ENCODE measurements at regions not wholly inside any gene's neighbourhood (a gene's known extent, or its start where the extent isn't known, plus 50 kb on each side); places are given as distances from the start of the nearest gene placed in this dataset.
"Not testable (repeated sequence)": the region's sequence is repeated elsewhere in the genome, so short reads cannot be mapped to it uniquely, and the experiment has no call there.

DNA sequence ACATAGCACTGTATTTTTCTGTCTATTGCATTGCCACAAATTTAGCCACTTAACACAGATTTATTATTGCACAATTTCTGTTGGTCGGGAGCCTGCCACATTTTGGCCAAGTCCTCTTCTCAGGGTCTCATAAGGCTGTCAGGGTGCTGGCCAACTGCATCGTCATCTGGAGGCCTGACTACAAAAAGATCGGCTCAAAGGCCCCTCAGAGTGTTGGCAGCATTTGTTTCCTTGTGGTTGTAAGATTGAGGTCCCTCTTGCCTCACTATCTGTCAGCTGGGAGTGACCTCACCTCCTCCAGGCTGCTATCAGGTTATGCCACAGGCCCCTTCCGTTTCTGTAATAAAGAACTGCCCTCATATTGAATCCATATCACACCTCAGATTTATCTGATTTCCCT lies 67.3 kb upstream of the BDP1 start:
- H3K27me3 Mint-ChIP-seq (ENCODE audit: insufficient read depth, unreplicated experiment); H3K36me3 ChIP-seq (ENCODE audit: control insufficient read depth, insufficient read depth, low read length); H3K9me3 ChIP-seq; H3K4me1 Mint-ChIP-seq (ENCODE audit: low read depth, unreplicated experiment); H3K4me3 ChIP-seq (ENCODE audit: low read depth, low read length); H3K36me3 Mint-ChIP-seq (ENCODE audit: insufficient read depth, unreplicated experiment); H3K4me1 ChIP-seq; H3K4me3 Mint-ChIP-seq (ENCODE audit: unreplicated experiment); BruUV-seq (replicated peaks); H3K9me3 Mint-ChIP-seq (ENCODE audit: unreplicated experiment); intact Hi-C loops (cut with micrococcal nuclease; ENCODE audit: unreplicated experiment); DNase-seq; H3K27me3 ChIP-seq (replicated peaks; ENCODE audit: control insufficient read depth, insufficient read depth, low read length); H3K27ac Mint-ChIP-seq (ENCODE audit: unreplicated experiment); CTCF ChIA-PET; POLR2A ChIA-PET: not testable (repeated sequence)

DNA sequence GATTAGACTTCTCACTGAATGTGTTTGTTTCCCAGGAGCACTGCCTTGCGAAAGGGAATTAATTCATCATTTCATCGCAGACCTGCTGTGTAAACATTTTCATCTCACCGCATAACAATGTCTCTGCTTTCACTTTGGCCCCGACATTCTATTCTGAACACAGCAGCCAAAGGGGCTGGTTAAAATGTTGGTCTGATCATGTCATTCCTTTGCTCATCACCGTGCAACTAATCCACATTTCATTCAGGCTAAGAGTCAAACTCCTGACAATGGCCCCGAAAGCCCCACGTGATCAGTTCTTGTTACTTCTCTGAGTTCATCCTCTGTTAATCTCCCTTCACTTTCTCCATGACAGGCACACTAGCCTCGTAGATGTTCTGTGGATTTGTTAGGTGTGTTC lies 57.1 kb upstream of the BDP1 start:
- H3K4me1 ChIP-seq; BruUV-seq (replicated peaks); H3K36me3 ChIP-seq (ENCODE audit: control insufficient read depth, insufficient read depth, low read length); POLR2A ChIA-PET; H3K4me3 ChIP-seq (ENCODE audit: low read depth, low read length); DNase-seq; H3K27me3 ChIP-seq (replicated peaks; ENCODE audit: control insufficient read depth, insufficient read depth, low read length); CTCF ChIA-PET; H3K36me3 Mint-ChIP-seq (ENCODE audit: insufficient read depth, unreplicated experiment); H3K9me3 Mint-ChIP-seq (ENCODE audit: unreplicated experiment); intact Hi-C loops (cut with micrococcal nuclease; ENCODE audit: unreplicated experiment); H3K27ac Mint-ChIP-seq (ENCODE audit: unreplicated experiment); H3K9me3 ChIP-seq; H3K4me1 Mint-ChIP-seq (ENCODE audit: low read depth, unreplicated experiment): not testable (repeated sequence)
- Mint-ChIP-seq H3K27me3 (ENCODE audit: insufficient read depth, unreplicated experiment) (peaks cover 11% of the 10 kb centered on the region), H3K4me3 (ENCODE audit: unreplicated experiment) (peak overlapping the region; percentile 4)

DNA sequence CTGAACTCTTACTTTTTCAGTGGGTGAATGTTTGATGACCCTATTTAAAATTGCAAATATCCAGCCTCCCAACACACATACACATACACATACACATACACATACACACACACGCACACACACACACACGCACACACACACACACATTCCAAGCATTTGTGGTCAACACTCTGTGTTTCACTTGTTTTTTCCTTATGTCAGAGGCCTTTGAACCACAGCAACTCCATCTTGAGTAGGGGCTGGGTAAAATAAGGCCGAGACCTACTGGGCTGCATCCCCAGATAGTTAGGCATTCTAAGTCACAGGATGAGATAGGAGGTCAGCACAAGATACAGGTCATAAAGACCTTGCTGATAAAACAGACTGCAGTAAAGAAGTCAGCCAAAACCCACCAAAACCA lies 56.6 kb upstream of the BDP1 start:
- H3K27me3 ChIP-seq (replicated peaks; ENCODE audit: control insufficient read depth, insufficient read depth, low read length); POLR2A ChIA-PET; H3K36me3 ChIP-seq (ENCODE audit: control insufficient read depth, insufficient read depth, low read length); DNase-seq; H3K36me3 Mint-ChIP-seq (ENCODE audit: insufficient read depth, unreplicated experiment); H3K27ac Mint-ChIP-seq (ENCODE audit: unreplicated experiment); CTCF ChIA-PET; H3K9me3 Mint-ChIP-seq (ENCODE audit: unreplicated experiment); H3K4me3 ChIP-seq (ENCODE audit: low read depth, low read length); H3K4me1 ChIP-seq; H3K9me3 ChIP-seq; BruUV-seq (replicated peaks); H3K4me1 Mint-ChIP-seq (ENCODE audit: low read depth, unreplicated experiment); intact Hi-C loops (cut with micrococcal nuclease; ENCODE audit: unreplicated experiment): not testable (repeated sequence)
- H3K27me3 Mint-ChIP-seq (ENCODE audit: insufficient read depth, unreplicated experiment): peaks cover 11% of the 10 kb centered on the region
- peak overlapping the region; percentile 4 for H3K4me3 Mint-ChIP-seq (ENCODE audit: unreplicated experiment)

DNA sequence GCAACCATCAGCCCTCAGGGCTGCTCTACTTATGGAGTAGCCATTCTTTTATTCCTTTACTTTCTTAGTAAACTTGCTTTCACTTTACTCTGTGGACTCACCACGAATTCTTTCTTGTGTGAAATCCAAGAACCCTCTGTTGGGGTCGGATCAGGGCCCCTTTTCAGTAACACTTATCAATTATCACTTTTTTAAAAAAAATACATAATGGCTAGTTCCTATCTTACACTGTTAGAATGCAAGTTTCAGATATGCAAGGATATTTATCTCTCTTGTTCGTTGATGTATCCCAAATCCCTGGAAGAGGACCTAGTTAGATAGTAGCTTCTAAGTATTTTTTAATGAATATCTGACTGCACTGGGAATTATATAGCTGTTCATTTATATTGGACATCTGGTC lies 56.0 kb upstream of the BDP1 start:
- H3K4me3 ChIP-seq (ENCODE audit: low read depth, low read length); H3K4me1 Mint-ChIP-seq (ENCODE audit: low read depth, unreplicated experiment); POLR2A ChIA-PET; H3K9me3 ChIP-seq; H3K27me3 ChIP-seq (replicated peaks; ENCODE audit: control insufficient read depth, insufficient read depth, low read length); CTCF ChIA-PET; H3K9me3 Mint-ChIP-seq (ENCODE audit: unreplicated experiment); H3K4me1 ChIP-seq; H3K36me3 Mint-ChIP-seq (ENCODE audit: insufficient read depth, unreplicated experiment); H3K27ac Mint-ChIP-seq (ENCODE audit: unreplicated experiment); DNase-seq; BruUV-seq (replicated peaks); H3K4me3 Mint-ChIP-seq (ENCODE audit: unreplicated experiment); intact Hi-C loops (cut with micrococcal nuclease; ENCODE audit: unreplicated experiment); H3K36me3 ChIP-seq (ENCODE audit: control insufficient read depth, insufficient read depth, low read length): not testable (repeated sequence)
- H3K27me3 Mint-ChIP-seq (ENCODE audit: insufficient read depth, unreplicated experiment): peaks cover 11% of the 10 kb centered on the region

DNA sequence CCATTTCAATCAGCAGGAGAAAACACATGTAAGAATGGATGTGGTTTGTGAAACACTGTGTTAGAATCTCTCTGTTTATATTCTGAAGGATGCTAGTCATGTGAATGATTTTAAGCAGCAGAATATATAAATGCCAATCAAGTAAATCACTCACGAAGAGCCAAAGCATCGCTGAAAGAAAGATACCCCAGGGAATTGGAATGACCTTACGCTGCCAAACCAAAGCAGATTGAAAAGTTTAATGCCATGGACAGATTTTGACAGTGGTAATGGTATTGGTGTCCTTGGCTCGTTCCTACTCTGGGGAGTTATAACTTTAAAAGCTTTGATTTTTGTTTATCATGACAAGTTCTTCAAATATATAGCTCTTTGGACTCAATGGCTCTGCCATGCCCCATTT lies 54.8 kb upstream of the BDP1 start:
- H3K36me3 Mint-ChIP-seq (ENCODE audit: insufficient read depth, unreplicated experiment); POLR2A ChIA-PET; H3K4me1 ChIP-seq; H3K9me3 Mint-ChIP-seq (ENCODE audit: unreplicated experiment); intact Hi-C loops (cut with micrococcal nuclease; ENCODE audit: unreplicated experiment); BruUV-seq (replicated peaks); H3K4me3 Mint-ChIP-seq (ENCODE audit: unreplicated experiment); CTCF ChIA-PET; H3K36me3 ChIP-seq (ENCODE audit: control insufficient read depth, insufficient read depth, low read length); H3K27ac Mint-ChIP-seq (ENCODE audit: unreplicated experiment); H3K4me1 Mint-ChIP-seq (ENCODE audit: low read depth, unreplicated experiment); H3K4me3 ChIP-seq (ENCODE audit: low read depth, low read length); DNase-seq; H3K9me3 ChIP-seq; H3K27me3 ChIP-seq (replicated peaks; ENCODE audit: control insufficient read depth, insufficient read depth, low read length): not testable (repeated sequence)
- H3K27me3 Mint-ChIP-seq (ENCODE audit: insufficient read depth, unreplicated experiment): peaks cover 12% of the 10 kb centered on the region

DNA sequence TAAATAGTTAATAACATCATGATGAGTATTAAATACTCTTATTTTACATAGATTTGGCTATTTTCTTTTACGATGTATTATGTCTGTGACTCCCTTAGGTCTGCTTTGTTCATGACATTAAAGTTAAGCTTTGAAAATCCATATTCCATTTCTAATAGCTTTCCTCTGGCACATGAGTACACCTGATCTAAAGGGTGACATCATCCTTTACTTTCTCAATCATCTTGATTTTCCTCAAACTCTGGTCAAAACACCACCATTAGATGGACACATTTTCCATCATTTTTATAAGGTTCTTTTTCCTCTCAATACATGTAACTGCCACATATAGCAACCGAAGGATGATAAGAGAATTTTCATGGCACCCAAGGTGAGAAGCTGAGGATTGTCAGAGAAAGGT lies 54.3 kb upstream of the BDP1 start:
- BruUV-seq (replicated peaks); H3K4me1 ChIP-seq; H3K36me3 ChIP-seq (ENCODE audit: control insufficient read depth, insufficient read depth, low read length); CTCF ChIA-PET; H3K4me3 Mint-ChIP-seq (ENCODE audit: unreplicated experiment); H3K27ac Mint-ChIP-seq (ENCODE audit: unreplicated experiment); H3K4me3 ChIP-seq (ENCODE audit: low read depth, low read length); H3K36me3 Mint-ChIP-seq (ENCODE audit: insufficient read depth, unreplicated experiment); H3K9me3 ChIP-seq; DNase-seq; H3K4me1 Mint-ChIP-seq (ENCODE audit: low read depth, unreplicated experiment); H3K27me3 ChIP-seq (replicated peaks; ENCODE audit: control insufficient read depth, insufficient read depth, low read length); H3K9me3 Mint-ChIP-seq (ENCODE audit: unreplicated experiment); POLR2A ChIA-PET; intact Hi-C loops (cut with micrococcal nuclease; ENCODE audit: unreplicated experiment): not testable (repeated sequence)
- H3K27me3 Mint-ChIP-seq (ENCODE audit: insufficient read depth, unreplicated experiment): peaks cover 15% of the 10 kb centered on the region

DNA sequence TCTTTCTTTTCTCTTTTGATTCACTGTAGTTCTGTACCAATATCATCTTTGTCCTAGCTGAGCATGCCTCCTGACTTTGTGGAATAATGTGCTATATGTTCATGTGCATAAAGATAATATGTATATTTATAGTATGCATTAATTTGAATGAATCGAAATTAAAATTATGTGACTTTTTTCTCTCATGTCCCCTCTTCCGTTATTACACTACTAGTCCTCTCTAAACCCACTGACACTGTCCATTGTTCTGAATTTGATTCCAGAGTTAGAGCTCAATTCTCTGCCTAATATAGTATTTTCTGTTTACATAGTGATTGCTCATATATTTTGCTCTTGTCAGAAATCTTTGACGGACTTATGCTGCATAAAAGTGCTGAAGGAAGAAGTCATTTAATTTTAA lies 53.9 kb upstream of the BDP1 start:
- intact Hi-C loops (cut with micrococcal nuclease; ENCODE audit: unreplicated experiment); H3K9me3 ChIP-seq; H3K9me3 Mint-ChIP-seq (ENCODE audit: unreplicated experiment); H3K4me1 ChIP-seq; H3K27me3 ChIP-seq (replicated peaks; ENCODE audit: control insufficient read depth, insufficient read depth, low read length); H3K36me3 Mint-ChIP-seq (ENCODE audit: insufficient read depth, unreplicated experiment); CTCF ChIA-PET; H3K4me3 ChIP-seq (ENCODE audit: low read depth, low read length); DNase-seq; H3K36me3 ChIP-seq (ENCODE audit: control insufficient read depth, insufficient read depth, low read length); H3K4me1 Mint-ChIP-seq (ENCODE audit: low read depth, unreplicated experiment); BruUV-seq (replicated peaks); POLR2A ChIA-PET; H3K4me3 Mint-ChIP-seq (ENCODE audit: unreplicated experiment); H3K27ac Mint-ChIP-seq (ENCODE audit: unreplicated experiment): not testable (repeated sequence)
- H3K27me3 Mint-ChIP-seq (ENCODE audit: insufficient read depth, unreplicated experiment): peaks cover 10% of the 10 kb centered on the region

Measured in Caco-2 (cell line).